HG03039 (cell line): ENCODE measurements at regions not wholly inside any gene's neighbourhood (a gene's known extent, or its start where the extent isn't known, plus 50 kb on each side); places are given as distances from the start of the nearest gene placed in this dataset.
A peak's percentile ranks its signal among the peaks of the same experiment; 100 is the strongest.

Experiments used
- ATAC-seq: cut with Tn5 transposase; IDR thresholded peaks from one replicate; pipeline ENCODE4 v1.9.1; 2021; ENCODE audit warnings: mild to moderate bottlenecking, moderate library complexity; ENCODE audit not compliant: unreplicated experiment

GRCh38 chr9:84573083-84573482 is 96.4 kb upstream of the NTRK2 start:
- no peak for ATAC-seq

- ATAC-seq: no peak
Measured at GRCh38 chr9:84575705-84576104, 93.8 kb upstream of the NTRK2 start.

- no peak for ATAC-seq
Measured at GRCh38 chr9:84583866-84584265, 85.7 kb upstream of the NTRK2 start.

- no peak for ATAC-seq
Measured at GRCh38 chr9:84586662-84587061, 82.9 kb upstream of the NTRK2 start.

- no peak for ATAC-seq
Measured at GRCh38 chr9:84587153-84587552, 82.4 kb upstream of the NTRK2 start.

- ATAC-seq: no peak
Measured at GRCh38 chr9:84589542-84589941, 80.0 kb upstream of the NTRK2 start.

GRCh38 chr9:84590706-84591105 is 78.8 kb upstream of the NTRK2 start:
- no peak for ATAC-seq

GRCh38 chr9:84592918-84593317 is 76.6 kb upstream of the NTRK2 start:
- no peak for ATAC-seq

GRCh38 chr9:84593352-84593751 is 76.2 kb upstream of the NTRK2 start:
- no peak for ATAC-seq

GRCh38 chr9:84597131-84597530 is 72.4 kb upstream of the NTRK2 start:
- peak; percentile 78 for ATAC-seq

- no peak for ATAC-seq
Measured at GRCh38 chr9:84598921-84599636, 70.5 kb upstream of the NTRK2 start.

GRCh38 chr9:84600739-84601138 is 68.8 kb upstream of the NTRK2 start:
- no peak for ATAC-seq

- ATAC-seq: no peak
Measured at GRCh38 chr9:84604223-84604622, 65.3 kb upstream of the NTRK2 start.

- ATAC-seq: no peak
Measured at GRCh38 chr9:84609779-84610178, 59.8 kb upstream of the NTRK2 start.

- ATAC-seq: no peak
Measured at GRCh38 chr9:84613431-84613830, 56.1 kb upstream of the NTRK2 start.

GRCh38 chr9:84615544-84615943 is 54.0 kb upstream of the NTRK2 start:
- no peak for ATAC-seq

- no peak for ATAC-seq
Measured at GRCh38 chr9:84617411-84618029, 52.0 kb upstream of the NTRK2 start.
